H1 (cell line): ENCODE measurements at regions not wholly inside any gene's neighbourhood (a gene's known extent, or its start where the extent isn't known, plus 50 kb on each side); places are given as distances from the start of the nearest gene placed in this dataset.

Experiments used
- GABPA ChIP-seq: IDR thresholded peaks from 2 replicates; pipeline ENCODE4 v1.6.1; 2011; ENCODE audit warnings: mild to moderate bottlenecking, low read length, moderate library complexity, borderline replicate concordance; ENCODE audit not compliant: insufficient read depth

- TF ChIP-seq GABPA, result no peak
These were observed 244.8 kb downstream of the DUSP10 start (continued) for GRCh38 chr1:221497046-221497445.
